ENCODE measurements at regions not wholly inside any gene's neighbourhood (a gene's known extent, or its start where the extent isn't known, plus 50 kb on each side); places are given as distances from the start of the nearest gene placed in this dataset.

DNA sequence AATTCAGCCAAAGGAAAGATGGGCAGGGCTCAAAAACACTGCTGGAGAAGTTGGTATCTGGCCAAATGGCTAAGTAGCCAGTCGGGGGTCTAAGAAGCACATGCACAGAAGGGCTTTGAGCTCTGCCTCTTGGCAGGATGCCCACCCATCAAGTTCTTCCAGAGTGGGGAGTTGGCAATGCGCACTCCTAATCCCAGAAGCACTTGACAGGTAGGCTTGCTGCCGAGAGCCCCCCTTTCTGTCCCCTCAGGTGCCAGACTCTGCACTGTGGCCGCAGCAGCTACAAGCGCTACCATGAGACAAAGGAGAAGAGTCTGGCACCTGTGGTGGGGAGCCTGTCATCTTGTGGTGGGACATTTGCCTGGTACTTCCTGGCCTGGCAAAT, 252.9 kb upstream of the SLC24A2 start:
- no peak for DNase-seq

DNA sequence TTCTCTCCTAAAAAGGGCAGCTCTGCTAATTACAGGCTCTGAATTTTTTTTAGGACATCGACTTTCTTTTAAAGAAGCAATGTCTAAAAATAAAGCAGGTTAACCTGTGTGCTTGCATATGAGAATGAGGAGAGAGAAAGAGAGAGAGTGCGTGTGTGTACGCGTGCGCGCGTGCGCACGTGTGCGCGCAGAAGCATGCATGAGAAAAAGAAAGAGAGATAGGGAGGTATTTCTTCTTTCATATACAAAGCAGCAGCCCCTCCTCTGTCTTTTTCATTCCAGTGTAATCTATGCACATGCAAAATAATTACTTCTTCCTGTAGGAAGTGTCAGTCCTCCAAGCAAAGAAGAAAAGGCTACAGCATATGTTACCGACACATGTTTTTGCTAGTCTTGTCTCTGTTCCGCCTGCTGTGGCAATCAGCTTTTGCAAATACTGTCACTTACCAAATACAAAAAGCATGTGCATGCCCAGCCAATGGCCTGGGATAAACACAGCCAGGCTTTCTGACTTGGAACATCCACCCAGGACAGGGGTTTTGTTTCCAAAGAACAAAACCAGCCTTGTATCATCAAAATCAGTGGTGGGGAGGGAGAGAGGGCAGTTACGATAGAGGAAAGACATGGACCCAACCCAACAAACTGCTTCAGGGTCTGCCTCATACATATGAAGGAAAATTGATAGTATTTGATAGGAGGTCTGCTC, 252.3 kb upstream of the SLC24A2 start:
- no peak for DNase-seq

DNA sequence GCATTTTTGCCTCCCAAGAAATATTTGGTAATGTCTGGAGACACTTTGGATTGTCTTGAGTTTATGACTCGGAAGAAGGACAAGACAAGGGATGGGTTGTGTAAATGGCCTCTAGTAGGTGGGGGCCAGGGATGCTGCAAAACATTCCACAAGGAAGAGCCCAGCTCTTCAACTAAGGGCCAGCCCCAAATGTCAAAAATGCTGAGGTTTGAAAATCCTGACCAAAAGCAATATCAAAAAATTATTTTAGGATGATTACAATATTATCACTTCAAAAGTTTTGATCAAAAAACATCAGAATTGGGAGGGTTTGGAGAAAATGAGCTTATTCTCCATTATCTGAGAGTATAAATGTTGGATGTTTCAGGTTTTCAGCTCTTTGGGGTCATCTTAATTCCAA, 248.9 kb upstream of the SLC24A2 start:
- DNase-seq: no peak

DNA sequence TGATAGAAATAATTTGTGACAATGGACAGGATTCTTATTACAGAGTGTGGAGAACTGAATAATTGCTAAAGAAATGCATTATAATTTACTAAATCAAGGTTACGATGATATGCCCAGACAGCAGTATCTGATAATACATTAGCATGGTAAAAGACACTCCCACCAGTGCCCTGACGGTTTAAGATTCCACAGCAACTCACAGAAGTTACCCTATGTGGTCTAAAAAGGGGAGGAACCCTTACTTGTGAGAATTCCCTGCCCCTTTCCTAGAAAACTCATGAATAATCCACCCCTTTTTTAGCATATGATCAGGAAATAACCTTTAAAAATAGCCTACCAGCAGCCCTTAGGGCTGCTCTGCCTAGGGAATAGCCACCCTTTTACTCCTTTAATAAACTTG, 244.7 kb upstream of the SLC24A2 start:
- no peak for DNase-seq

DNA sequence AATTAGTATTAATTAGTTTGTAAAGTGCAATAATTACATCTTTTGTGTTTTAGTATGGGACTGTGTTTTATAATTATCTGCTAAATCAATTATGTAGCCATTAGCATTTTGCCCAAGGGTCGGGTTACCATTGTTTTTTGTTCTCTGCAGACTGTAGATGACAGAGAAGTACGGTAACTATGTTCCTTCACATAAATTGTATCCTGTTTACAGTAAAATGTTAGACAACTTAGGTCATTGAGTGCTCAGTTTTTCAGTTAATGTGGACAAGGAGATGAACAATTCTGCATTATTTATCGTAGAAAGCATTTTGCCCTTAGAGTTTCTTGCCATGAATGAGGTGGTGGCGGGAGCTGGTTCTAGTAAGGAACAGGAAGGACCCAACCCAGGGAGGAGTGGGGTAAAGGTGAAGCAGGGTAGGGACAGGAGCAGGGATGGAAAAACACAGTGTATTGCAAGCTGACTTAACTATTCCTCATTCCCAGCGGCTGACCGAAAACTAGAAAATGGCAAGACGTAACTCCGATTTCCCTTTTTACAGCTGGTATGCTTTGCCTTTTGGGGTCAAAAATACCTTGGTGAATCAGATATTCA, 243.7 kb upstream of the SLC24A2 start:
- DNase-seq: no peak

DNA sequence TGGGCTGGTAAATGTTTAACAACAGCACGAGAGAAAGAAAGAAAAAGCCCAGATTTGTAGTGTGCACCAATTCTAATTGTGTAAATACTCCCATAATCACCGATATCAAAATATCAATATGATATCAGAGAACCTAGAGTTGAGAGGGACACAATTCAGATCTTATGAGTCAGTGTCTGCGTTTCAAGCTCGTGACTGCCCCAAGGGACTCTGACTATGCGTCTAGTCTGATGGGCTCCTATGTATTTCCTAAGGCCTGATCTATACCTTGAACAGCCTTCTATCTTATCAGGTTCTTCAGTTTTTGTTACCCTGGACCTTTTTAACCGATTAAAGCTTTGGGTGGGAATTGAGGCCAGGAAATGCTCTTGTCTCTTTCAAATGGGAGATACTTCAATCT, 243.0 kb upstream of the SLC24A2 start:
- no peak for DNase-seq

DNA sequence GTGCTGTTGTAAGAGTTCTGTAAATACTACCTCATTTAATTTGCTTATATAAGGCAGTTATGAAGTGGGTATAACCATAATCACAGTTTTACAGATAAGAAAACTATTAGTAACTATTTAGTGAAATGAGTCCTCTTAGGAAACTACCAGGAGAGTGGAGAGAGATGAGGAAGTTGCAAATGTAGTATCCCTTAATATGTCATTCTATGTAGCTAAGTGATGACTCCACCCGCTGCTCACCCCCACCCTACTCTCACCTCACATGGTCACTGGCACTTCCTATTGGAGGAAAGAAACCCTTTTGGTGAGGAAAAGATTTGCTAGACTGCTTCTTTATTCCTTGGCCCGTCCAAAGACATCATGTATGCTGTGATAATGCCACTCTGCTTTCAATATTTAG, 241.8 kb upstream of the SLC24A2 start:
- no peak for DNase-seq

DNA sequence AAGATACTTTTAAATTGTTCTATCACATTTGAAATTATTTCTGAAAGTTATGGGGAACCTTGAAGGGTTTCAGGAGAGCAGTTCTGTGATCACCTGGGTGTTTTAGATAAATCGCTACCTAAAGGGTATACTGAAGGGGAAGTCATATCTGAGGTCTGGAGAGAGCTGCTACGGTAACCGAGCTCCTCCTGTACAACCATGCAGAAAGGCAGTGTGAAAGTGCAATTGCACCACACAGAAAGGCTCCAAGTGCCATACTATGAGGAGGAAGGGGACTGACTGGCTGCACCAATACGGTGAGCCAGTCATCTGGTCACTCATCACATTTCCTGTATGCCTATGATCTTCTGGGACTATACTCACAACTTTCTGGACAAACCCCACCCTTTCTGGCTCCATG, 241.4 kb upstream of the SLC24A2 start:
- DNase-seq: no peak

DNA sequence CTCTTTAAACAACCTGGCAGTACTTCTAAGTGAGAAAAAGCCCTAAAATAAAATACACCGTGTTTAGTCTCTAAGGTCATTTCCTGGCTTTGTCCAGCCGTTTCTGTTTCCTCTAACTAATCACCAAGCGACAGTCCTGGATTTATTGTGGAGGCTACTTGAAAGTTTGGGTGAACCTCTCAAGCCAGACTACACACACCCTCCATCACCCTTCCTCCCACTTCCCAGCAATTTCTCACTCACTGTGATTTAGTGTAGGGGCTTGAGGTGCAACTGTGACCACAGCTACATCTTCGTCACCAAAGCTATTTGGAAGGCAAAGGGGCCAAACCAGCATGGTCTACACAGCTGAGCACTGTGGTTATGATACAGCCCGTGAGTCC, 240.0 kb upstream of the SLC24A2 start:
- no peak for DNase-seq

DNA sequence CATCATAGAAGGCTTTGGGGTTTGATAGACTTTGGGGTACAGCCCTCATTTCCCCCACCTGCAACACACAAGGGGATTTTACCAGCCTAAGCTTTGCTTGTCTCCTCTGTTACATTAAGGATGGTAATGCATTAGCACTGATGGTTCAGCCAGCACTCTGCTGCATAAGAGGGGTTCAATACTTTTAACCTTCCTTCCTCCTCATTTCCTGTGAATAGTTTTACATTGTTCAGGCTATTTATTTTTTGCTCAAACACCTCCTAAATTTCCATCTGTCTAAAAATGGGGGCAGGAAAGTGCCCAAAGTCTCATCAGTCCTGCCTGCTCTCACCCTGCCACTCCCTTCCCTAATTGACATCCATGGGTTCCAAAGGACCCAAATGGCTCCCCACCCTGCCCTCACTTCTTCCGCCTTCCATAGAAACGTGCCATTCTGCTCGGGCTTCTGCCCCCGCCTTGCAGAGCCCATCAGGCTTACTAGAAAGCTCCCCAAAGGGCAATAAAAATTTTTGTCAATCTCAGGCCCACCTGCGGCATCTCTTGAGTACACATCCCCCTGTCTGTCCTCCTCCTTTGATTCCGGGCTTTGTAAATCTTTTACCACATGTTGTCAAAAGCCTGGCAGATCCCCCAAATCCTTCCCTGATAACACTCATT, 239.5 kb upstream of the SLC24A2 start:
- no peak for DNase-seq

DNA sequence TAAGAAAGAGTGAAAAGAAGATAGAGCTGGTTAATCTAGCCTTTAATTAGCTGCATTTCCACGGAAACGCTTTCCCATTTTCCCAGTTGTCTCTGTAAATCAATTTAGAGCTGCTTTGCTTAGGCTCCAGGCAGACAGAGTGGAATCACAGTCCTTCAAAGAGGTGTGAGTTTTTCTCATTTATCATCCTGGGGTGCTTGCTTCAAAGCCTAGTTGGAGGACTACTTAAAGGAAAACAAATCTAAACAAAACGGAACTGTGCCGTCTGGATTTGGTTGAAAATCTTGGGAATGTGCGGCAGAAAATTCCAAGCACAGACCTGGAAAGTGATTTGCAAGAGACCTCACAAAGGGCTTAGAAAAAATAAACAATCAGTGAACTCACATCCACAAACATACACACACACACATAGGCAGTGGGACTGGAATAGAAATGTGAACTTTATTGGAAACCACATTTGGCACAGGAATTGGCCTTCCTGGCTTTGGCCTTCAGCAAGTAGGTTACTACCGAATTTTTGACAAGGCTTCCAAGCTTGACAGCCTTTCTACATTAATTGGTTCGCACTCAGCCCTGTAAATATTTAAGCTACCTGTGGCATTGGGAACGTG, 235.2 kb upstream of the SLC24A2 start:
- no peak for DNase-seq

DNA sequence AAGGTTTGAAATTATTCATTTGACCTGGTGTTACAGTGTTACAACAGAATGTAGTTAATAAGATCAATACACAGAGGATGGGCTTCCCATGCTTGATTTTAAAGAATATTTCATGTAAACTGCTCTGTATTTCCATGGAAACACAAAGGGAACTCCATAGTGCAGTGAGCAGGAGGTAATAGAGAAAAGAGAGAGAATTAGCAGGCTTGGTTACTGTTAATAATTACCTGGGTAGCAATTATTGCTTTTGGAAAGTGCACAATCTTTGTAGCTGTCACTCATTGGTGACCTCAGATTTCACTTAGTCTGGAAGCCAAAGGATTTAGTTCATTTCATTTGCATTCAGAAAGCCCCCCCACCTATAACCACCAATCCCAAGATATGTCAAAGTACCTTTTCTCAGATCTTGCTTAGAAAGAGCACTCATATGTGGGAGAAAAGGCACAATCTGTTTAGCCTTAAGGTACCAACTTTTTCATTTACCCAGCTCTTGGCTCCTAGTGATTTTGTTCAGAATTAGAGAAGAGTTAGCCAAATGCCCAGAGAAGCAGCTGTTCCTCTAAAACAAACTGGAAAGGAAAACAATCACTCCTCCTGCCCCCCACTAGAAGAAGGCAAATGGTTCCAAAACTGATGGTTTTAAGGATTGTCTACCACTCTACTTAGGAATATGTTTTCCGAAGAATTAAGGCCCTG, 234.5 kb upstream of the SLC24A2 start:
- no peak for DNase-seq

DNA sequence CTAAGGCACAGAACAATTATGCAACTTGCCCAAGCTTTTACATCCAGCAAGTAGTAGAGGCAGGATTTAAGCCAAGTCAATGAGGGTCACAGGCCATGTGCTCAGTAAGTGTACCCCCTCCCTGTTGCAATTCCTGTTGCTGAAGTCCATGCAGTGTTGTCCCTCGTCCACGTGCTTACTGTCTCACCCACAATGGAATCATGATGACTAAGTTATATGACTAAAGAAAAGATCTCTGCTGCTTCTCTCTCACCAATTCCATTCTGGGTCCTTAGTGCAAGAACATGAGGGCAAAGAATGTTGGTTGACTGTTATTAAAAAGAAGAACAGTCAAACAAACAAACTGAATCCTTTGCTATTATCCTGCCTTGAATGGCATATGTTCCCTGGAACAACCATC, 233.6 kb upstream of the SLC24A2 start:
- DNase-seq: peak; percentile 40

DNA sequence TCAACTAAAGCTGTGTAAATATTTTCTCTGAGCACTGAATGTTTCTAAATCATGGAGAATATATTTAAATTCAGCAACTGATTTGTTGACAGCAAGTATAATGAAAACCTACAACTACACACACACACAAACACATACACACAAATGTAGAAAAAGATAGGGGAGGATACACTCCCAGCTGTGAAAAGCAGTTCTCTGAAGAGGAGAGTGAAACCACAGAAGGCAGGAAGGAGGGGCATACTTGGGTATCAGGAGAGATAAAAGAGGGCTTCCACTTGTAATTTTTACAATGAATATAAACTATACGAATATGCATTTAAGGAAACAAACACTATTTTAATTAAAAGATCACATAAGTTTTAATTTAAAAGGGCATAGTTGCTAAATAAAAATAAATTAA, 227.8 kb upstream of the SLC24A2 start:
- no peak for DNase-seq

DNA sequence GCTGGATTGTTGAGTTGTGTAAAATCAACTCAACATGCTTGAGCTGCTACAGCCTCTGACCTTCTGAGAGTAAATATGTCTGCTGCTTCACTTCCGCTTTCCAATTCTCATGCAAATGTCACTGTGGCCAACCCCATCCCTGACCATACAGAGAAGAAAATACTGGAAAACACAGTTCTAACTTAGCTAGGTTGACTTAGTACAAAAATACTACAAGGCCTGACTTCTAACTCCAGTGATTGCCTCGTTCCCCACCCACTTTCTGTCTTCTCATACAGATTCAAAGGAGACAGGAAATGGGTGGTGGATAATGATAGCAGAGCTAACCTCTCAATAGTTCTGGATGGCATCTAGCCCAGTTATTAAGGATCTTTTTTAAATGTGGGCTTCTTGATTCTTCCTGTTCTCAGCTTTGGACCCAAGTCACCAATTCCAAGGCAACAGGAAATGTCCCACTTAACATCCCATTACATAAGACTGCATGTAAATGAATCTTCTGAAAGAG, 226.6 kb upstream of the SLC24A2 start:
- no peak for DNase-seq

DNA sequence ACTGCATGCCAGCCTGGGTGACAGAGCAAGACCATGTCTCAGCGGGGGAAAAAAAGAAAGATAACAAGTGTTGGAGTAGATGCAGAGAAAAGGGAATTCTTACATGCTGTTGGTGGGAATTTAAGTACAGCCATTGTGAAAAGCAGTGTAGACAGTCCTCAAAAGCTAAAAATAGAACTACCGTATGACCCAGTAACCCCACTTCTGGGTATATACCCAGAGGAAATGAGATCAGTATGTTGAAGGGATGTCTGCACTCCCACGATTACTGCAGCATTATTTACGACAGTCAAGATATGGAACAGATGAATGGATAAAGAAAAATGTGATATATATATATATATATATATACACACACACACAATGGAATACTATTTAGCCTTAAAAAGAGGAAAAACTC, 225.3 kb upstream of the SLC24A2 start:
- DNase-seq: no peak

DNA sequence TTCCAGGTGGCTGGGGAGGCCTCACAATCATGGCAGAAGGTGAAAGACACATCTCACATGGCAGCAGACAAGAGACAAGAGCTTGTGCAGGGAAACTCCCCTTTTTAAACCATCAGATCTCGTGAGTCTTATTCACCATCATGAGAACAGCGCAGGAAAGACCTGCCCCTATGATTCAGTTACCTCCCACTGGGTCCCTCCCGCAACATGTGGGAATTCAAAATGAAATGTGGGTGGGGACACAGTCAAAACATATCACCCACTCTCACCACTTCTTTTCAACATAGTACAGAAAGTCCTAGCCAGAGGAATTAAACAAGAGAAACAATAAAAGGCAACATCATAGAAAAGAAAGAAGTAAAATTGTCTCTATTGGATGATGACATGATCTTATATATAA, 223.4 kb upstream of the SLC24A2 start:
- no peak for DNase-seq

DNA sequence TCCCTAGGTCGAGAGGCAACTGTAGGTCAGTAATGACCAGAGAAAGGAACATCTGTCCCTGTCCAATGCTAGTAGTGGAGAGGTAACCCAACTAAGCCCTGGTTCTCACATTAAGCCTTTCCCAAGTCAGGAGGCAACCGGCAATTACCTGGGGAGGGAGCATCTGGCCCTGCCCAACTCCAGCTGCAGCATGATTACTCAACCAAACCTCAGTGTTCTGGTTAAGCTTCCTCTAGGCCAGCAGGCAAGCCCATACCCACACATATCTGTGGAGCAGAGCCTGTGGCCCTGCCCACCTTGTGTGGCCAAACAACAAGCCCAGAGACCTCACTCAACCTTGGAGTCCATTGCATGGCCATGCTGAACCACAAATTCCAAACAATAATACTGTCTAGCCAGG, 220.8 kb upstream of the SLC24A2 start:
- DNase-seq: no peak

DNA sequence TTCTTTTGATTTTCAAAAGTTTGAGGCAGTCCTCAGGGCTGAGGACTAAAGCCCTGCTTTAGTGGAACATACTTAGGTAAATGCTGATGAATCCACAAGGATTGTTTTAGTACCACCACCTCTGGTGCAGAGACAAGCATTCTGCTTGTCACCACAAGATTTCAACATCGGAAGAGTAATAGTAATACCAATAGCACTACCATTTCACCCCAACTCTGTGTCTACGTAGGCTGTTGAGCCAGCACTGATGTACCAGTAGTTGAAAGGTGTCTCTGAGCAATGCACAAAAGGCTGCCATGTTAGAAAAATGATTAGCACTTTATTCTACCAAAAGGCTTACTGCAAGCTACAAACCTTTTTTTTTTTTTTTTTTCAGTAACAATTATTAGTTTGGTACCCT, 213.2 kb upstream of the SLC24A2 start:
- no peak for DNase-seq

DNA sequence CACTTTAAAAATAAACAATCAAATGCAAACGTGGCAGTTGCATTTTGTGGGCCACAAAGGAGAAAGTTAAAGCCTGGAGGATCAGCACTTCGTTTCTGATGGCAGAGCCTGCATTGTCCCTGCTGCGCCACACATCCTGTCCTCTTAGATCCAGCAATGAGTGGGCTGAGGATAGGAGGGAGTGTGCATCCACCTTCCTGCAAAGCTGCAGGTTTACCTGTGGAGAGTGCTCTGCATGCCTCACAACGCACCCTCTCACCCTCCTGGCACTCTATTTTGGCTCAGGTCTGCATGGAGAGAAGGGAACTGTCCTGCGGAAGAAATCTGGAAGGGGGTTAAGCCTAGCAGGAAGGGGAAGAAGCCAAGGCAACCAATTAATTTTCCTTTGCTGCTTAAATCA, 212.2 kb upstream of the SLC24A2 start:
- DNase-seq: no peak

DNA sequence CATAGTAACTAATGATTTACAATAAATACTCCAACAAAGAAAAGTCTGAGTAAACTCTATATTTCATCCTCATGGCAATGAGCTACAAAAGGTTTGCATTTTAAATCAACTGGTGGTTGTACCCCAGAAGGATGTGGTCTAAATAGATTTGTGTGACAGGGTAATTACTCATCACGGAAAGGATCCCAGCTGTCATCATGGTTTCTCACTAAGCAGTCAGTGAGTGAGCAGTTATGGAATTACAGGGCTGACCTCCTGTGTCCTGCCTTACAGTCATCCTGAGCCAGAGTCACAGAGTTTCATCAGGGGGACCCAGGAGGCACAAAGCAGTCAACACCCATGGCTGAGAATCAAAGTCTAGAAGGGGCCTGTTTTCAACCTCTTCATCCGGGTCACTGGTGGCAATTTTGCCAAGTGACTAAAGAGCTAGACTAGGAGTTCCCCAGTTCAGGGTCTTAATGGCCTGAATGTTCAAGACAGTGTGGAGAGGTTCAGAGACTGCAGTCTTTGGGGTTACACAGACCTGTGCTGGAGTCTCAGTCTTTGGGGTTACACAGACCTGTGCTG, 210.7 kb upstream of the SLC24A2 start:
- peak; percentile 90 for DNase-seq

DNA sequence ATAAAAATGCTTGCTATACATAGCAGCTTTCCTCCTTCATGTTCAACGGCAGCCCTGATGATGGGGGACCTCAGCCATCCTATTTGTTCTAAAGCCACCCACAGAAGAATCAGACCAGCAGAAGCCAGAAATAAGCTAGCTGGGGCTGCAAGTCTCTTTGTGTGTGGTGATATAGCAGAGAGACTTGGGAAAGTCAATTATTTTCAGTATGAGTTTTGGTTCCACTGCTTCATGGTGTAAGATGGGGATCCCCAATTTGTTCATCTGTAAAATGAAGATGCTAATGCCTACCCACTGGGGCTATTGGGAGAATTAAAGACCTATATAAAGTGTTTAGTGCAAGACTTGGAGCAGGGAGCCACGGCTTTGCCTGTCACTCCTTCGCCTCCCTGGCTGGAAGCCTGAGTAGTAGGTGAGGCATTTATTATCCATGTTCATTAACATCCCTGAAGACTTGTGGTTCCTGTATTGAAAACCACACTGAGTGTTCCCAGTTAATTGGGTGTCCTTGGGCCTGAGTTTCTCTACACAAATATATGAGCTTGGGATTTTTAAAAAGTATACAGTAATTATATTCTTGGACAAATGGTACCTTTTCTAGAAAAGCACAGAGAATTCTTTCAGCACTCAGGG, 210.1 kb upstream of the SLC24A2 start:
- DNase-seq: peak; percentile 41

Data from fibroblast of skin of scalp (primary cell).